GM12891 (cell line): ENCODE measurements at regions not wholly inside any gene's neighbourhood (a gene's known extent, or its start where the extent isn't known, plus 50 kb on each side); places are given as distances from the start of the nearest gene placed in this dataset.

Experiments
- POLR2A ChIP-seq: IDR thresholded peaks from 2 replicates; pipeline ENCODE4 v1.6.1; 2011; ENCODE audit warnings: low read depth, low read length, control low read depth
- POLR2AphosphoS5 ChIP-seq: IDR thresholded peaks from 2 replicates; pipeline ENCODE4 v1.6.1; 2011; ENCODE audit warnings: low read depth, low read length, control low read depth

DNA sequence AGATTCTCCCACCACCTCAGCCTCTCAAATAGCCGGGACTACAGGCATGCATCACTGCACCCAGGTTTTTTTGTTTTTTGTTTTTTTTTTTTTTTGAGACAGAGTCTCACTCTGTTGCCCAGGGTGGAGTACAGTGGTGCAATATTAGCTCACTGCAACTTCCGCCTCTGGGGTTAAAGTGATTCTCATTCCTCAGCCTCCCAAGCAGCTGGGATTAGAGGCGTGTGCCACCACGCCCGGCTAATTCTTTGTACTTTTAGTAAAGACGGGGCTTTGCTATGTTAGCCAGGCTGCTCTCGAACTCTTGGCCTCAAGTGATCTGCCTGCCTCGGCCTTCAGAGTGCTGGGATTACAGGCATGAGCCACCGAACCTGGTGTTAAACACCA is 107.5 kb upstream of the KIF5B start:
- TF ChIP-seq POLR2A (no peak), POLR2AphosphoS5 (no peak)
